NOMO-1 treated with dmso at 0.1 percent for 144 hours (cell line): ENCODE measurements at regions not wholly inside any gene's neighbourhood (a gene's known extent, or its start where the extent isn't known, plus 50 kb on each side); places are given as distances from the start of the nearest gene placed in this dataset.
"Not testable (repeated sequence)": the region's sequence is repeated elsewhere in the genome, so short reads cannot be mapped to it uniquely, and the experiment has no call there.

ENCODE experiments used
- DNase-seq: peaks from one replicate; lab custom pipeline; 2025; ENCODE audit not compliant: unreplicated experiment; lab: John Stamatoyannopoulos, UW

DNA sequence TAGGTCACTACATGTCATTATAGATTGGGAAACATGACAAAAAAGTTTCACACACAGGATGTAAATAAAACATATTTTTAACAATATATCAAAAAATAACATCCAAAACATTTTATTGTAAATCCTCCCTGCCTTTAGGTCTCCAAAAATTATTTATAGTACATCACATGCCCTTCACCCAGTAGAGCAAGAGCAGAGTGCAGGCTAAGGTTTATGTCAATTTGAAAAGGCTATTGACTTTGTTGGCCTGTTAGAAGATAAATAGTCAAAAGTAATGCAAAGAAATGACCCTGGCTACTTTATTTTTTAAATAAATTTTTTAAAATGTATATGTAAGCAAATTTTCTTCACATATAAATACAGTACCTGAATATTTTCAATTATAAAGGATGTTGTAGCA, 983.7 kb downstream of the RAB28 start:
- no peak for DNase-seq

DNA sequence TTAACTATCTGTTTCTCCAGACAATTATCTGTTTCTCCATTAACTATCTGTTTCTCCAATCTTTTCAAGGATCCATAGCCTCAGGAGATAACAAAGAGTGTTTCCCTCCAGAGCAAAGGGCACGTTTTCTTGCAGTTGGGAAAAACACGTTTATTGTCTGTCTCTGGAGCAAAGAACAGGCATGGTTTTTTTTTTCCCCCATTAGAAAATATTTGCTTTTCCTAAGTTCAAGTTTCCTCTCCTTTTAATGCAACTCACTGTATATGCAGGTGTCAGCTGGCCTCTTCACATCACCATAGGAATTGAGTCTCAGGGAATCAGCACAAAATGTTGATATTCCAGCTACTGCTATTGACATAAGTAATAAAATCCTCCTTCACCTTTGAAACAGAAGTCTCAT, 984.4 kb downstream of the RAB28 start:
- no peak for DNase-seq

DNA sequence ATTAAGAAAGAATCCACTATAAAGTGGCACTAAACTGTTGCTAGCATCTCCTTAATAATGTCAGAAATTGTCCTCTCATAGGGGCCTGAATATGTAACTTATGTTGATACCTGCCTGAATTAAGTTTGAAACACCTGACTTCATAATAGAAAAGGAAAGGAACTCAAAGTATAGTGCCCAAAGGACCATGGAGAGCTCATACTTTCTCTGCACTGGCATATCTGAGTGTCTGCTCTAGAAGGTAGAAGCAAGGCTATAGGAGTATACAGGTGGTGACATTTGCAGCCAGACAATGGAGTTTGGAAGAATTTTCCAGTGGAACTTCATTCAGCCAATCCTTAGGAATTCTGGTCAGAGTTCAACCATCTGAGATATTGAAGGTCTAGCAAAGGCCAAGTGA, 988.9 kb downstream of the RAB28 start:
- DNase-seq: no peak

DNA sequence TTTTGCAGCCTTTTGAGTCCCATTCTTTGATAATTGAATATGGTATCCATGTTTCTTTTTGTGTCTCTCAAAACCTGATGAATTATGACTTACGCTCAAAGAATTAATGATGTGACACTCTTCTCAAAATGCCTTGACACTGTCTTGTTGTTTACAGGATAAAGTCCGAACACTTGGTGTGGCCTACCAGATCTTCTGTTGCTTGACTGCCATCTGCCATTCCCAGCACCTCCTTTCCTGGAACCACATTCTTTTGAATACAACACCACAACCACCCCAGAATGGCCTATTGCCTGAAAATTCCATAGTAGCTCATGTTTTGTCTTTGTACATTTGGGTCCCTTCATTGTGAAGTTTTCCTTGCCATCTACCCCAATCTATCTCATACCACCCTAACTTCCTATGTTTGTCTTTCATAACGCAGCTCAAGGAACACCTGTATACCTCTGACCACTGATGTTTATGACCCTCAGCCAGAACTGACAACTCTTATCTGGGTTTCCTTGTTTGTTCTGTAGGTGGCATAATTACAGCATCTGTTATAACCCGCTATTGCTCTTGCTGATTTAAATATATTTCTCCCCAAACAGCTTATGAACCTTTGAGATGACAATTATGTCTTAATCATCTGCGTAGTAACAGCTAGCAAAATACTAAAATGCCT, 991.3 kb downstream of the RAB28 start:
- no peak for DNase-seq

DNA sequence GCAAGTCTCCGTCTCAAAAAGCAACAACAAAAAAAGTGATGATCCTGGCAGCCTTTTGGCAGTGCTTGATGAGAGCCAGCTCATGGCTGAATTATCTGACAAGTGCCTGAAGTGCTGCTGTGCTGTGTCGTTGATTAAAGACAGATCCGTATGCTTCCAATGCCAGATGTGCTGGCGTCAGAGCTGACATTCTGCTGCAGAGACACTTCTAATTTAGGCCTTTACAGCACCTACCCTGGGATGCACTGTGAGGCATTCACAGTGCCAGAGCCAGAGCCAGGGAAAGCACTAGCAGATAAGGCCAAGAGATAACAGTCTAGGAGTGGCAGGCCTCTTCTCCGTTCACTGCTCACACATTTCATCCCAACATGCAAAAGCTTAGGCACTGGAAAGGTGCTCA, 995.5 kb downstream of the RAB28 start:
- DNase-seq: no peak

DNA sequence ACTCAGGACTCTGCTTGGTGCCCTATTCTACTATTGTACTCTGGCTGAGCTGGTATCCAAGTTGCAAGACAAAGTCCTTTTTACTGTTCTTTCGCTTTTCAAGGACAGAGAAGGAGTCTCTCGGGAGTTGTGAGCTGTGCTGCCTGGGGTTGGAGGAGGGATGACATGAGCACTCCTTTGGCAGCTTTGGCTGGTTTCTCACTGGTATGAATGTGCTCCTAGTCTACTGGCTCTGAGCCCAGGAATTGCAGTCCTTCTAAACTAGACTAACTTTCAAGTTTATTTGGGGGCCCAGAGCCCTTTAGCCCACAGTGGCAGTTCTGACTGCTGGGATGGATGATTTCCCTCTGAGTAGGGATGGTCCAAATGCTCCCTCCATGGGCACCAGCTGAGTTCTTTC, 997.1 kb downstream of the RAB28 start:
- DNase-seq: no peak

DNA sequence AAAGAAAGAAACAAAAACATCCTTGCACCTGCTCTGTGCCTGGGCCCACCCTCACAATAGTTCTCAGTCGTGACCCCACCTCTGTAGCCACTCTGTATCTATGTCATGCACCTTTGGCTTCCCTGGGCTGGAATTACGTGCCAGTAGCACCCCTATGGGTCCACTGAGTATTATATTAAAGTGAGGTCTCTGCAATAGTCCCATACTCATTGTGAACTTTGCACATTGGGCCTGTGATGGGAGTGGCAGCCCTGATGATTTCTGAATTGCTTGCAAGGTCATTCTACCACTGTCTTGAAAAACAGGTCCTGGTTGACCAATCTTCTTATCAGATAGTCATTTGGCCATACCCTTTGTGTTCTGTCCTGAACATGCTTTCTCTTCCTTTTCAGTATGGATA, 1012.1 kb downstream of the RAB28 start:
- DNase-seq: no peak

DNA sequence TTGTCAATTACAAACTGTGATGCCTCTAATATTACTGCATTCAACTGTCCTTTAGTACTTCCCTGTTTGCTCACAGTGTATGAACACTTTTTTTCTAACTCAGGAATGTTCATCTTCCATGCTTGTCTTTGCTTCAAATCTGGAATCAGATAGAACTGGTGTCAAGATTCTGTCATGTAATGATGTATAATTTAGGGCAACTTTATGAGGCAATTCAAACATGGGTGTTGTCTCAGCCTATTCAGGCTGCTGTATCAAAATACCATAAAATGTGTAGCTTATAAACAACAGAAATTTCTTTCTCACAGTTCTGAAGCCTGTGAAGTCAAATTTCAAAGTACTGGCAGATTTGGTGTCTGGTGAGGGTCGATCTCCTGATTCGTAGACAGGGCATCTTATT, 1012.9 kb downstream of the RAB28 start:
- DNase-seq: no peak

DNA sequence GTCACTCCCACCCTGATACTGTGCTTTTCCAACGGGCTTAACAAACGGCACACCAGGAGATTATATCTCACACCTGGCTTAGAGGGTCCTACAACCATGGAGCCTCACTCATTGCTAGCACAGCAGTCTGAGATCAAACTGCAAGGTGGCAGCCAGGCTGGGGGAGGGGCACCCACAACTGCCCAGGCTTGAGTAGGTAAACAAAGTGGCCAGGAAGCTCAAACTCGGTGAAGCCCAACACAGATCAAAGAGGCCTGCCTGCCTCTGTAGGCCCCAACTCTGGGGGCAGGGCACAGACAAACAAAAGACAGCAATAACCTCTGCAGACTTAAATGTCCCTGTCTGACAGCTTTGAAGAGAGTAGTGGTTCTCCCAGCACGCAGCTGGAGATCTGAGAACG, 1022.6 kb downstream of the RAB28 start:
- not testable (repeated sequence) for DNase-seq

DNA sequence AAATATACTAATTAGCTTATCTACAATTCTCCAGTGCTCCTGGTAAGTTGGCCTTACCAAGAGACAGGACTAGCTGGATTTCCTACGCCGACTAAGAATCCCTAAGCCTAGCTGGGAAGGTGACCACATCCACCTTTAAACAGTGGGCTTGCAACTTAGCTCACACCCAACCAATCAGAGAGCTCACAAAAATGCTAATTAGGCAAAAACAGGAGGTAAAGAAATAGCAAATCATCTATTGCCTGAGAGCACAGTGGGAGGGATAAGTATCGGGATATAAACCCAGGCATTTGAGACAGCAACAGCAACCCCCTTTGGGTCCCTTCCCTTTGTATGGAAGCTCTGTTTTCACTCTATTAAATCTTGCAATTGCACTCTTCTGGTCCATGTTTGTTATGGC, 1025.0 kb downstream of the RAB28 start:
- no peak for DNase-seq

DNA sequence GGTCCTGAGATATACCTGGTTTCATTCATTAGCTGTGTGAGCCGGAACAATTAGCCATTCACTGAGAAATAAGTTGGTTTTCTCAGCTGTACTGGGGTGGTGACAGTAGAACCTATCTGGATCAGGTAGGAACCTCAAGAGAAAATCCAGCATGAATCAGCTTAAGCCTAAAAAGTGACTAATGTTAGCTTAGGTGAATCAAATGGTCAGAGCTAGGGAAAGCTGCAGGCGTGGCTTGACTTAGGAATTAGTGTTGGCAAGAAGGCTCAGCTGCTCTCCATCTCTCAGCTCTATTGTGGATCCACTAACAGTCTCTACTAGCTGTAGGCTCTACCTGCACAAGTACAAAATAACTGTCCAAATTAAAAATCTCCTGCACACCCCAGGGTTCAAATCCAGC, 1025.5 kb downstream of the RAB28 start:
- no peak for DNase-seq

DNA sequence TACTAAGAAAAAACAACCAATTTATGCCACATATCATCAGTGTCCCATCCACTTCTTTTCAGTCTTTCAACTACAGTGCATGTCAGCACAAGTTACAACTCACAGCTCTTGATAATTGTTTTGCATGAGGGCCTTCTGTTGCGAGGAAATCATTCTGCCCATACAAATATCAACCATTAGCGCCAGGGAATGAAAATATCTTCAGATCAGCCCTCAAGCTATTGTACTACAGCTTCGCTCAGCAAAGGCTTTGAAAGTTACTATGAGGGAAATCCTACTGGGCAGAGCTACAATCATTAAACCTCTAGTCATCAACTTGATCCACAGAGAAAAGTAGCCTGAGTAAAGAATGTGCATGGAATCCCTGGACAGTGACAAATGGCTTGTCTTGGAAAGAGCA, 1023.6 kb upstream of the HS3ST1 start:
- DNase-seq: no peak

DNA sequence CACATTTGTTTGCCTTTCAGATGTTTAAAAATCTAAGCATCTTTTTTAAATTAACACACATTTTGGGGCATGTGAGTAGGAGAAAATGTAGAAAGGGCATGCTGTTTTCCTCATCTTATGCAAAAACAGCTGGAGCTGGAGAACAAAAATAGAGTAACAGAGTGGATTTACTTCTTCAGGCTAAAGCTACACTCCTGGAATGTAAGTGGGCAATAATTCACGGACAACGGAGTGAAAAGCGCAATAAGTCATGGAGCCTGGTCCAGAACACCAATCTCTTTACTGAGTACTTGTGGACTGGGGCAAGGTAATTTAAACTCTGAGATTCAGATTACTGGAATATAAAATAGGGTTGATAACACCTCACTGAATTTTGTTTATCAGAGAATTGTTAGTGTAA, 1018.8 kb upstream of the HS3ST1 start:
- DNase-seq: no peak

DNA sequence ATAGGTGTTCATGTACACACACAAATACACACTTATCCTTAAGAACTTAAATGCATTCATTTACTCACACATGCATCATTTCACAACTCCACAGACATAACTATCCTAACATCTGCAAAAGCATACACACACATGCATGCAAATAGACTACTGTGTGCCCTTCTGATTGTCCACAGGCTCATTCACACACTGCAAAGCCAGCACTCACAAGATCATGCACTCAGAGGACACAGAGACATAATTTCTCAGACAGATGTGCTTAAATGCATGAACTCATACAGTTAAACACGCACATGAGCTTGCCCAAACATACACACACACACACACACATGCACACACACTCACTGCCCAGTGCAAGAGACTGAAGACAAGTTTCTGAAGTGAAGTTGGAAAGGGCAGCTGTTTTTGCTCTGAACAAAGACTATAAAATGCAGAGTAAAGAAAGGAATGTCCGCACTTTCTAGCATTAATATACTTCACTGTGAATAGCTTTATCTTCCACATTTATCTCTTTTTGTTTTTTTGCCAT, 1018.0 kb upstream of the HS3ST1 start:
- no peak for DNase-seq

DNA sequence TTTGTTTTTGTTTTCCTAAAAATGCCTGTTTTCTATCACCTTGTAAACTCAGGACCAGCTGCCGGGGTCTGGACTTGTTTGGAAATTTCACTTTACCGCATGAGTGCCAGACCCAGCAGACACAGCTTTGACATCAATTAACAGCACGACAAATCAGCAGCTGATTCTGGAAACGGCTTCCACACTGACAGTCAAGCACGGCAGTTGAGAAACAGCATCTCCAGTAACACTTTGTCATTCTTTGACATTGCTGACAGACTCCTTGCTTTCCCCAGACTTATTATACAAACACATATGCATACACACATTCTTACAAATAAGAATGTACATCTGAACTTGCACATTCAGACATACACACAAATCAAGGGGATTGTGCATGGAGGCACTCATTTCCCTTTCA, 1017.6 kb upstream of the HS3ST1 start:
- no peak for DNase-seq

DNA sequence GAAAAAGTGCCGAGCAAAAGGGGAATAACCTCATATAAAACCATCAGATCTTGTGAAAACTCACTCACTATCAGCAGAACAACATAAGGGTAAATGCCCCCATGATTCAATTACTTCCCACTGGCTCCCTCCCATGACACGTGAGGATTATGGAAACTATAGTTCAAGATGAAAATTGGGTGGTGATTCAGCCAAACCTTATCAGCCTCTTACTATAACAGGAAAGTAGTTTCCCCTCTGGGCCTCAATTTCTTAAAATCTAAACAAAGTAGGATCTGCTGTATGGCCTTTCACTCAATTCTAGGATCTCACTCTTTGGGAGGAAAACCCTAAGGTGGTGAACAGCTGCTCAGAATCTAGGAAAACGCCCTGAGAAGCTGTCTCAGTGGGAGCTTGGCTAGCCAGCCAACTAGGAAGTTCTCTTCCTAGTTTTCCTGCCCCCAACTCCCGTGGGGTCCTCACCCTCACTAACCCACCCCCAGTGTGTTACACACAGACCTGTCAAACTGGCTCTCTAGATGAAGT, 1017.1 kb upstream of the HS3ST1 start:
- DNase-seq: no peak

DNA sequence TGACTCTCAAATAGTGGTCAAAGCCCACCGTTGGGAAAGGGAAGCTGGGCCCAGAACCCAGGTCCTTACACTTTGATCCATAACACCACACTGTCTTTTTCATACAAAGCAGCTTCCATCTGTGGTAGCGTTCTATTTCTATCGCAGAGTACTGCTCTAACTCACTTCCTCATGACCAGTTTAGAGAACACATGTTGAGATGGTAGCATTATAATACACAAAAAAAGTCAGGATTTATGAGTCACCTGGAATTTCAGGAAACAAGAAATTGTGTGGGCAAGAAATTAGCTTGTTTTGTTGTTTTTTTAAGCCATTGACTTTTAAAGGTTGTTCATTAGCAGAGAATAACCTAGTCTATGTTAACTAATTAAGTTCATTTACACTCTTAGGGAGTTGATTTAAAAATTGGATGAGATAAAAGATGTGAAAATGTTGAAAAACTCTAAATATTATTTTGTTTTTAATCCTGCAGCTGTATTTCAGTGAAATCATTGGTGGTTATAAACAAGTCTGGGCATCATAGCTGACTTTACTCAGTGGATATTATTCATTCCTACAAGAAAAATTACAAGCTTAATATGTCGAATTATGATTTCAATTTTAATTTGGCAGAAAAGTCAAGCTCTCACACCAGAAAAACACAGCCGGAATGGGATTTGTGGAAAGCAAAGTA, 1011.1 kb upstream of the HS3ST1 start:
- no peak for DNase-seq

DNA sequence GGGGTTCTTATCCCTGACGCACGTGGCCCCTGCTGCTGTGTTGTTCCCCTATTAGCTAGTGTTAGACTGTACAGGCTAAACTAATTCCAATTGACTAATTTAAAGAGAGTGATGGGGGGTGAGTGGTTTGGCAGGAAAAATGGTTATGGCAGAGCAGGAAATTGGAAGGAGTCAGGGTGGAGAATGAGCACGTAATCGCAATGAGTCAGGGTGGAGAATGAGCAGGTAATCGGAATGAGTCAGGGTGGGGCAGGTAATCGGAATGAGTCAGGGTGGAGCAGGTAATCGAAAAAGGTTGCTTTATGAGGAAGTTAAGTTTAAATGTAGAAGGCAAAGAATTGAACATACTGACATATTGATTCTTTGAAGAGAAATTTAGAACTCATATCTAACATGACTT, 1002.6 kb upstream of the HS3ST1 start:
- not testable (repeated sequence) for DNase-seq

DNA sequence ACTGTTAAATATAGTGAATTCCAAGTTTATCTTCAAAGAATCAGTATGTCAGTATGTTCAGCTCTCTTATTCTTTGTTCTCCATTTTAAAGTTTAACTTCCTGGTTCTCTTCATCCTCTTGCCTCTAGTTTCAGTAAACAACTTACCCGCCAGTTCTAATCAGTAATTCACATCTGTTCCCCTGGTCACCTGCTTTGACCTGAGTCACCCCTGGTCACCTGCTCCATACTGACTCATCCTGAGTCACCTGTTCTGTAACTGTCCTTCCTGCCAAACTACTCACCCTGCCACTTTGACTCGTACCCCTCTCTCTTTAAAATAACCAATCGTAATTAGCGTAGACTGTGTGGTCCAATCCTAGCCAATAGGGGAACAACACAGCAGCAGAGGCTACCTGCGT, 992.7 kb upstream of the HS3ST1 start:
- no peak for DNase-seq

DNA sequence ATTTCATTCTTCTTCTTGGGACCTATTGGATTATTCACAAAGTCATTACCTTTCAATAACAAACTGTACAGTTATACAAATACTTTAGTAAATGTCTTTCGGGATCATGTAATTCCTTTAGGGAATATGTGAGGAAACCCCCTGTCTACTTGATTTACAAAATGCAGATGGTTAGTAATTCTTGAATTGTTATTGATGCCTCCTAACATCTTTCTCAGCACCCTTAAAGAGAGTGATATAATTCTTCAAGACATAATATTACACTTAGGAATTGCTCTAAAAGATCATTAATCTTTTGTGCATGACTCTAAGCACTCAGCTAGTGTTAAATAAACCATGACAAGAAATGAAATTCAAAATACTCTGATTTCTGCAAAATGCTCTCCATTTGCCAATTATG, 988.1 kb upstream of the HS3ST1 start:
- no peak for DNase-seq

DNA sequence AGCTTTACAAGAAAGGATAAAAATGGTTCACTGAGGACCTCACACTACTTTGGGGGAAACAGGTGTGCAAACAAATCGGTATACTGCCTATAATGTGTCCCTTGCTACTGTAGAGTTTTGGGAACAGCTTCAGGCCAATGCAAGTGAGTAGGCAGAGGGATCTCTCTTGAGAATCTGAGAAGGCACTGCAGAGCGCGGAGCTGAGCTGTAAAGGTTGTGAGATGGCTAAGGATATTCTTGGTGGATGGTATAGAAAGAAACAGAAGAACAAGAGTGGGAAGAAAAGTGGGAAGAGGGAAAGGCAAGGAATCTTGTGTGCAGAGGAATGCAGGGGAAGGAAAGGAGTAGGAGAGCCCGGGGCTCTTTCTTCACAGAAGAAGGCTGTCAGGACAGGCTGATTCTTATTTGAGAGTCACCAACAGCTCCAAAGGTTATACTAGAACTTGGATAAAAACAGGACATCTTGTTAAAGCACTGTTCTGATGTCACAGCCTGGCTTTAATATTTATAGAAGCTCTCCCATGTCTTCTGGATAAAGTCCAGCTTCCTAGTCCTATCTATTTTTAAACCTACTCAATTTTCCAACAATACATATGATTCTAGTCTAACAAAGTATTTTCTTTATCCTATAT, 985.6 kb upstream of the HS3ST1 start:
- DNase-seq: no peak

DNA sequence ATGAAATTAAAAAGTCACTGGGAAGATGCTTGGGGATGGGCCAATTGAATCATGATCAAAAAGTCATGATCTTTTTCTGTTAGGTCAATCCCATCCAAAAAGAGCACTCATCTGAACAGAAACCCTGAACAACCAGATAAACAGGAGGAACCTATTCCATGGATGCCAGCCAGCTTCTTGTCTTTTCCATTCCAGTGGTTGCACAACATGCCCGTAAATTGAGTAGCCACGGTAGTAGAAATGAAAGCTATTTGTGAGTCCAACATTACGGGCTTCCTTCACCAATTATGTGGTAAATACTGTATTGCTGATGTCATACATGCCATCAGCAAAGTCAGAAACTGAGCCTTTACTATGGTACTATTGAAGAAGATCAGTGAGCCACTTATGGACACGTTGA, 982.4 kb upstream of the HS3ST1 start:
- DNase-seq: no peak
